ENCODE measurements at regions not wholly inside any gene's neighbourhood (a gene's known extent, or its start where the extent isn't known, plus 50 kb on each side); places are given as distances from the start of the nearest gene placed in this dataset.

DNA sequence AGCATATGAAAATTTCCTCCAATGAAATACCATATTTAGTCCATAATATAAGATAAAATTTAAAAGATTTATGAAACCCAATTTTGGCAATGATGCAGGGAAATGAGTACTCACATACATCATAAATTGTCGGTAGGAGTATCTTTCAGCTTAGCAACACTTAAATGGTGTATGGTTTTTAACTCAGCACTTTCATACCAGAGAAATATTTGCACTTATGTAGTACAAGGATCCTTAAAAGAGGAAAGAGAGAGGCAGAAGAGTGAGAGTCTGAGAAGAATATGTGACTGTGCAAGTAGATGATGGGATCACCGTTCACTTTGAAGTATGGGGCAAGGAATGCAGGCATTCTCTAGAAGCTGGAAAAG is 379.3 kb upstream of the DCN start:
- TF ChIP-seq, protein P1, sequence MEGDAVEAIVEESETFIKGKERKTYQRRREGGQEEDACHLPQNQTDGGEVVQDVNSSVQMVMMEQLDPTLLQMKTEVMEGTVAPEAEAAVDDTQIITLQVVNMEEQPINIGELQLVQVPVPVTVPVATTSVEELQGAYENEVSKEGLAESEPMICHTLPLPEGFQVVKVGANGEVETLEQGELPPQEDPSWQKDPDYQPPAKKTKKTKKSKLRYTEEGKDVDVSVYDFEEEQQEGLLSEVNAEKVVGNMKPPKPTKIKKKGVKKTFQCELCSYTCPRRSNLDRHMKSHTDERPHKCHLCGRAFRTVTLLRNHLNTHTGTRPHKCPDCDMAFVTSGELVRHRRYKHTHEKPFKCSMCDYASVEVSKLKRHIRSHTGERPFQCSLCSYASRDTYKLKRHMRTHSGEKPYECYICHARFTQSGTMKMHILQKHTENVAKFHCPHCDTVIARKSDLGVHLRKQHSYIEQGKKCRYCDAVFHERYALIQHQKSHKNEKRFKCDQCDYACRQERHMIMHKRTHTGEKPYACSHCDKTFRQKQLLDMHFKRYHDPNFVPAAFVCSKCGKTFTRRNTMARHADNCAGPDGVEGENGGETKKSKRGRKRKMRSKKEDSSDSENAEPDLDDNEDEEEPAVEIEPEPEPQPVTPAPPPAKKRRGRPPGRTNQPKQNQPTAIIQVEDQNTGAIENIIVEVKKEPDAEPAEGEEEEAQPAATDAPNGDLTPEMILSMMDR (IDR thresholded peaks at IDR 0.05; ENCODE audit: poor library complexity), result no peak
- TF ChIP-seq EZH2 (IDR thresholded peaks at IDR 0.05; ENCODE audit: borderline replicate concordance), result no peak

Data from hepatocyte (in vitro differentiated cells).